ENCODE measurements at regions not wholly inside any gene's neighbourhood (a gene's known extent, or its start where the extent isn't known, plus 50 kb on each side); places are given as distances from the start of the nearest gene placed in this dataset.

DNA sequence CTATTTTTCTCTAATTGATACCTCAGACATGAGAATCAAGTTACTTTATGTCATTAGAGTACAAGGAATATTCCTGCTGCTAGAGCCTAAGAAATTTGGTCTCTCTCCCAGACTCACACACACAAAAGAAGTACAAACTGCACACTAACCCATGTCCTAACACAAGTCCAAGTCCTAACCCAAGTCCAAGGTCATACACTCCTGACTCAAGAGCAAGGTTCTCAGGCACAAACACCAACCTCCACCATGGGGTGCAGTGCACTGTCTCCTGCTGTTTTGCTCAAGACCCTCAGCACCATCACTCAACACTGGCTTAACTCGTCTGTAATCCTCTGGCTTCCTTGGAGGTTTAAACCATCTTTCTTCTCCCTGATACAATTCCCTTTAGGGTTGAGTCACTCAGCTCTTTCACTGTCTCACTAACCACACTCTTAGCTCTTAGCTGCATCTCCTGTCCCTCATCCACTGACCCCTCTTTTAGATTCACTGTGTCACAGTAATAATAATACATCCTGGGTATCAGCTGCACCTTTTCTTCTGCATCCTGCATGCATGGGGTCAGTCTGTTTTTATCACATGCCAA lies 129.8 kb downstream of the BCL2L11 start:
- Histone ChIP-seq H3K9ac (ENCODE audit: low read length) (no peak overlapping the region), H3K9me3 (ENCODE audit: control insufficient read depth in 1 of 2, insufficient read depth in 1 of 2, low read depth in 1 of 2, low read length in 2 of 2) (no peaks in the 10 kb centered on the region), H3K27me3 (ENCODE audit: insufficient read depth, low read length) (no peaks in the 10 kb centered on the region), H3K4me2 (ENCODE audit: low read length) (no peak overlapping the region), H3K27ac (ENCODE audit: low read depth, low read length) (no peak overlapping the region), H3K36me3 (ENCODE audit: control insufficient read depth in 1 of 2, insufficient read depth in 2 of 2, low read length in 2 of 2) (peaks cover 0 to 3% of the 10 kb centered on the region in 2 experiments; a peak in 1 of 4 replicates), H3K79me2 (ENCODE audit: insufficient read depth, low read length) (no peaks in the 10 kb centered on the region), H3K4me1 (ENCODE audit: control insufficient read depth in 1 of 2, insufficient read depth in 2 of 2, low read length in 2 of 2) (no peaks in the 10 kb centered on the region), H3K4me3 (replicated peaks in 1 of 2; ENCODE audit: low read depth in 1 of 2, low read length in 2 of 2) (no peak overlapping the region), H3K9me2 (ENCODE audit: insufficient read depth) (0 out of 2 replicates have a peak, but pooled peaks cover 2% of the 10 kb centered on the region), H2AFZ (ENCODE audit: low read depth, low read length, poor library complexity, severe bottlenecking) (no peak overlapping the region), H4K20me1 (ENCODE audit: insufficient read depth) (no peaks in the 10 kb centered on the region)
- intact Hi-C loops (cut with micrococcal nuclease) = no loop called here
- POLR2A ChIA-PET = no interaction called here
- no peak for TF ChIP-seq ZNF274 (IDR thresholded peaks at IDR 0.05; ENCODE audit: low read depth, low read length)
- TF ChIP-seq, protein P1, sequence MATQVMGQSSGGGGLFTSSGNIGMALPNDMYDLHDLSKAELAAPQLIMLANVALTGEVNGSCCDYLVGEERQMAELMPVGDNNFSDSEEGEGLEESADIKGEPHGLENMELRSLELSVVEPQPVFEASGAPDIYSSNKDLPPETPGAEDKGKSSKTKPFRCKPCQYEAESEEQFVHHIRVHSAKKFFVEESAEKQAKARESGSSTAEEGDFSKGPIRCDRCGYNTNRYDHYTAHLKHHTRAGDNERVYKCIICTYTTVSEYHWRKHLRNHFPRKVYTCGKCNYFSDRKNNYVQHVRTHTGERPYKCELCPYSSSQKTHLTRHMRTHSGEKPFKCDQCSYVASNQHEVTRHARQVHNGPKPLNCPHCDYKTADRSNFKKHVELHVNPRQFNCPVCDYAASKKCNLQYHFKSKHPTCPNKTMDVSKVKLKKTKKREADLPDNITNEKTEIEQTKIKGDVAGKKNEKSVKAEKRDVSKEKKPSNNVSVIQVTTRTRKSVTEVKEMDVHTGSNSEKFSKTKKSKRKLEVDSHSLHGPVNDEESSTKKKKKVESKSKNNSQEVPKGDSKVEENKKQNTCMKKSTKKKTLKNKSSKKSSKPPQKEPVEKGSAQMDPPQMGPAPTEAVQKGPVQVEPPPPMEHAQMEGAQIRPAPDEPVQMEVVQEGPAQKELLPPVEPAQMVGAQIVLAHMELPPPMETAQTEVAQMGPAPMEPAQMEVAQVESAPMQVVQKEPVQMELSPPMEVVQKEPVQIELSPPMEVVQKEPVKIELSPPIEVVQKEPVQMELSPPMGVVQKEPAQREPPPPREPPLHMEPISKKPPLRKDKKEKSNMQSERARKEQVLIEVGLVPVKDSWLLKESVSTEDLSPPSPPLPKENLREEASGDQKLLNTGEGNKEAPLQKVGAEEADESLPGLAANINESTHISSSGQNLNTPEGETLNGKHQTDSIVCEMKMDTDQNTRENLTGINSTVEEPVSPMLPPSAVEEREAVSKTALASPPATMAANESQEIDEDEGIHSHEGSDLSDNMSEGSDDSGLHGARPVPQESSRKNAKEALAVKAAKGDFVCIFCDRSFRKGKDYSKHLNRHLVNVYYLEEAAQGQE (IDR thresholded peaks at IDR 0.05; ENCODE audit: low read depth) = no peak
- no peak for TF ChIP-seq JUND (IDR thresholded peaks at IDR 0.05)
- TF ChIP-seq SIN3A (IDR thresholded peaks at IDR 0.05; ENCODE audit: low read depth) = no peak
- TF ChIP-seq YY1 (IDR thresholded peaks at IDR 0.05; ENCODE audit: extremely low read depth, insufficient replicate concordance, low read depth, low read length) = no peak
- no peak for TF ChIP-seq SRF (IDR thresholded peaks at IDR 0.05; ENCODE audit: low read depth)
- no peak for TF ChIP-seq EZH2phosphoT487 (IDR thresholded peaks at IDR 0.05; ENCODE audit: borderline replicate concordance)
- TF ChIP-seq, protein P2, sequence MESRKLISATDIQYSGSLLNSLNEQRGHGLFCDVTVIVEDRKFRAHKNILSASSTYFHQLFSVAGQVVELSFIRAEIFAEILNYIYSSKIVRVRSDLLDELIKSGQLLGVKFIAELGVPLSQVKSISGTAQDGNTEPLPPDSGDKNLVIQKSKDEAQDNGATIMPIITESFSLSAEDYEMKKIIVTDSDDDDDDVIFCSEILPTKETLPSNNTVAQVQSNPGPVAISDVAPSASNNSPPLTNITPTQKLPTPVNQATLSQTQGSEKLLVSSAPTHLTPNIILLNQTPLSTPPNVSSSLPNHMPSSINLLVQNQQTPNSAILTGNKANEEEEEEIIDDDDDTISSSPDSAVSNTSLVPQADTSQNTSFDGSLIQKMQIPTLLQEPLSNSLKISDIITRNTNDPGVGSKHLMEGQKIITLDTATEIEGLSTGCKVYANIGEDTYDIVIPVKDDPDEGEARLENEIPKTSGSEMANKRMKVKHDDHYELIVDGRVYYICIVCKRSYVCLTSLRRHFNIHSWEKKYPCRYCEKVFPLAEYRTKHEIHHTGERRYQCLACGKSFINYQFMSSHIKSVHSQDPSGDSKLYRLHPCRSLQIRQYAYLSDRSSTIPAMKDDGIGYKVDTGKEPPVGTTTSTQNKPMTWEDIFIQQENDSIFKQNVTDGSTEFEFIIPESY (IDR thresholded peaks at IDR 0.05; ENCODE audit: extremely low read depth, insufficient replicate concordance, low read length) = no peak
- no peak for TF ChIP-seq ZFX (IDR thresholded peaks at IDR 0.05)
- TF ChIP-seq EZH2 (IDR thresholded peaks at IDR 0.05) = no peak
- TF ChIP-seq SP1 (IDR thresholded peaks at IDR 0.05; ENCODE audit: low read depth) = no peak
- TF ChIP-seq, protein P3, sequence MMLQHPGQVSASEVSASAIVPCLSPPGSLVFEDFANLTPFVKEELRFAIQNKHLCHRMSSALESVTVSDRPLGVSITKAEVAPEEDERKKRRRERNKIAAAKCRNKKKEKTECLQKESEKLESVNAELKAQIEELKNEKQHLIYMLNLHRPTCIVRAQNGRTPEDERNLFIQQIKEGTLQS (IDR thresholded peaks at IDR 0.05) = no peak
- no TSS peak for BruUV-seq (replicated peaks)
- CTCF ChIA-PET = no interaction called here
- RAD21 ChIA-PET (ENCODE audit: low non-redundant PET in 1 of 2, low total read pairs in 2 of 2, uncharacterized antibody in 2 of 2, unreplicated experiment in 2 of 2) = no interaction called here
- ATAC-seq (no peak), DNase-seq (ENCODE audit: low read depth, low spot score) (no peak)

Data from HCT116 (cell line).